GM23248 (cell line): ENCODE measurements at regions not wholly inside any gene's neighbourhood (a gene's known extent, or its start where the extent isn't known, plus 50 kb on each side); places are given as distances from the start of the nearest gene placed in this dataset.

Experiments used
- EZH2 ChIP-seq: fragments of 200-600 bp; sonication (generic); IDR thresholded peaks from 2 replicates; pipeline ENCODE4 v1.6.1; 2018; ENCODE audit warnings: antibody characterized with exemption, mild to moderate bottlenecking; ENCODE audit not compliant: insufficient read depth, poor library complexity, severe bottlenecking
- EZH2phosphoT487 ChIP-seq: fragments of 200-600 bp; sonication (generic); IDR thresholded peaks from 2 replicates; pipeline ENCODE4 v1.6.1; 2018; ENCODE audit warnings: antibody characterized with exemption, moderate library complexity, mild to moderate bottlenecking, low read depth; ENCODE audit not compliant: insufficient read depth

- TF ChIP-seq EZH2phosphoT487 (no peak), EZH2 (no peak)
Measured at GRCh38 chr4:101685126-101685525, 105.4 kb upstream of the BANK1 start.
